Karpas-422 (cell line): ENCODE measurements at regions not wholly inside any gene's neighbourhood (a gene's known extent, or its start where the extent isn't known, plus 50 kb on each side); places are given as distances from the start of the nearest gene placed in this dataset.

Experiments
- DNase-seq: peaks from one replicate; pipeline ENCODE4 v3.0.0-alpha.2; 2015
- H2AFZ ChIP-seq: fragments of 200-600 bp; sonication (generic); 2 replicates; pipeline ENCODE4 v1.6.1; 2014; ENCODE audit warnings: antibody characterized with exemption, low read length, mixed read lengths
- H3K27ac ChIP-seq: fragments of 200-600 bp; sonication (generic); 2 replicates; pipeline ENCODE4 v1.5.1; 2014; ENCODE audit warnings: mild to moderate bottlenecking, low read length, moderate library complexity
- H3K27me3 ChIP-seq: fragments of 200-600 bp; sonication (generic); 2 replicates; pipeline ENCODE4 v1.6.1; 2014; ENCODE audit warnings: low read length, mixed read lengths
- H3K36me3 ChIP-seq: fragments of 200-600 bp; sonication (generic); 2 replicates; pipeline ENCODE4 v1.6.1; 2014; ENCODE audit warnings: low read length, mixed read lengths; ENCODE audit not compliant: insufficient read depth
- H3K4me1 ChIP-seq: fragments of 200-600 bp; sonication (generic); 2 replicates; pipeline ENCODE4 v1.6.1; 2014; ENCODE audit warnings: mild to moderate bottlenecking, low read length, mixed read lengths
- H3K4me2 ChIP-seq: fragments of 200-600 bp; sonication (generic); 2 replicates; pipeline ENCODE4 v1.6.1; 2014; ENCODE audit warnings: low read length, low read depth, mild to moderate bottlenecking; ENCODE audit not compliant: poor library complexity, severe bottlenecking
- H3K4me3 ChIP-seq: fragments of 200-600 bp; sonication (generic); 2 replicates; pipeline ENCODE4 v1.5.1; 2014; ENCODE audit warnings: mild to moderate bottlenecking, antibody characterized with exemption, low read length, mixed read lengths
- H3K79me2 ChIP-seq: fragments of 200-600 bp; sonication (generic); 2 replicates; pipeline ENCODE4 v1.6.1; 2014; ENCODE audit warnings: mild to moderate bottlenecking, low read length, mixed read lengths
- H3K9ac ChIP-seq: fragments of 200-600 bp; sonication (generic); 2 replicates; pipeline ENCODE4 v1.6.0; 2014; ENCODE audit warnings: low read length
- H3K9me2 ChIP-seq: fragments of 200-600 bp; sonication (generic), shearing (Covaris generic); replicated peaks from 2 replicates; pipeline ENCODE4 v1.6.0; 2014; ENCODE audit warnings: mild to moderate bottlenecking, low read length, moderate library complexity; ENCODE audit not compliant: insufficient read depth
- H3K9me3 ChIP-seq: fragments of 300-700, 200-600 bp; sonication (generic); 2 replicates; pipeline ENCODE4 v1.6.1; 2014; ENCODE audit warnings: low read length, mixed read lengths
- H4K20me1 ChIP-seq: fragments of 200-600 bp; sonication (generic); 2 replicates; pipeline ENCODE4 v1.6.1; 2014; ENCODE audit warnings: mild to moderate bottlenecking, antibody characterized with exemption, low read length, low read depth; ENCODE audit not compliant: insufficient read depth

GRCh38 chr3:5787861-5788488 lies 600.5 kb downstream of the EDEM1 start:
- H3K27me3 ChIP-seq, result no peaks in the 10 kb centered on the region
- no peaks in the 10 kb centered on the region for H4K20me1 ChIP-seq
- H3K9me3 ChIP-seq, result no peaks in the 10 kb centered on the region
- H3K79me2 ChIP-seq, result no peaks in the 10 kb centered on the region
- DNase-seq, result no peak
- no peak overlapping the region for H2AFZ ChIP-seq
- no peak overlapping the region for H3K4me2 ChIP-seq
- H3K9me2 ChIP-seq, result no peaks in the 10 kb centered on the region
- H3K36me3 ChIP-seq, result no peaks in the 10 kb centered on the region
- no peak overlapping the region for H3K27ac ChIP-seq
- H3K9ac ChIP-seq, result no peak overlapping the region
- no peaks in the 10 kb centered on the region for H3K4me1 ChIP-seq
- no peak overlapping the region for H3K4me3 ChIP-seq

GRCh38 chr3:5788496-5788895 lies 601.0 kb downstream of the EDEM1 start:
- H3K9me3 ChIP-seq, result no peaks in the 10 kb centered on the region
- no peak overlapping the region for H3K9ac ChIP-seq
- no peaks in the 10 kb centered on the region for H4K20me1 ChIP-seq
- no peaks in the 10 kb centered on the region for H3K79me2 ChIP-seq
- no peak for DNase-seq
- no peak overlapping the region for H3K4me2 ChIP-seq
- H3K27ac ChIP-seq, result no peak overlapping the region
- H2AFZ ChIP-seq, result no peak overlapping the region
- H3K9me2 ChIP-seq, result no peaks in the 10 kb centered on the region
- no peaks in the 10 kb centered on the region for H3K4me1 ChIP-seq
- no peak overlapping the region for H3K4me3 ChIP-seq
- no peaks in the 10 kb centered on the region for H3K36me3 ChIP-seq
- H3K27me3 ChIP-seq, result no peaks in the 10 kb centered on the region

DNA sequence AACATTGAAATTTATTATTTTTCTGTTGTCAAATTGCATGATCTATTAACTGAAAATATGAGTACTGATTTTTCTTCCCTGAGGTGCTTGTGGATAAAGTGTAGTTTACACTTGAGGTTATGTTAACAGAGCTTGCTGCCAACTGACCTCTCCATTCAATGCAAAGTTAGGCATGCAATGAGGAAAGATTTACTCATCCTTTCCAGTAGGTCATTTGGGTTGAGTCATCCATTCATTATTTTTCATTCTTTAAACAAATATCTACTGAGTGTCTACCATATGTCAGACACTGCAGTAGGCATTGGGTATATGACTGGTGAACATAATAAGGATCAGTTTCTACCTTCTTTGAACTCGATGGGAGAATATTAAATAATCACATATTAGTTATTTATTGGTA lies 604.1 kb downstream of the EDEM1 start:
- H4K20me1 ChIP-seq, result no peaks in the 10 kb centered on the region
- H3K4me3 ChIP-seq, result no peak overlapping the region
- no peaks in the 10 kb centered on the region for H3K9me3 ChIP-seq
- no peaks in the 10 kb centered on the region for H3K9me2 ChIP-seq
- H3K36me3 ChIP-seq, result no peaks in the 10 kb centered on the region
- no peak overlapping the region for H2AFZ ChIP-seq
- no peaks in the 10 kb centered on the region for H3K27me3 ChIP-seq
- no peaks in the 10 kb centered on the region for H3K79me2 ChIP-seq
- H3K27ac ChIP-seq, result no peak overlapping the region
- no peaks in the 10 kb centered on the region for H3K4me1 ChIP-seq
- no peak overlapping the region for H3K4me2 ChIP-seq
- no peak for DNase-seq
- no peak overlapping the region for H3K9ac ChIP-seq

DNA sequence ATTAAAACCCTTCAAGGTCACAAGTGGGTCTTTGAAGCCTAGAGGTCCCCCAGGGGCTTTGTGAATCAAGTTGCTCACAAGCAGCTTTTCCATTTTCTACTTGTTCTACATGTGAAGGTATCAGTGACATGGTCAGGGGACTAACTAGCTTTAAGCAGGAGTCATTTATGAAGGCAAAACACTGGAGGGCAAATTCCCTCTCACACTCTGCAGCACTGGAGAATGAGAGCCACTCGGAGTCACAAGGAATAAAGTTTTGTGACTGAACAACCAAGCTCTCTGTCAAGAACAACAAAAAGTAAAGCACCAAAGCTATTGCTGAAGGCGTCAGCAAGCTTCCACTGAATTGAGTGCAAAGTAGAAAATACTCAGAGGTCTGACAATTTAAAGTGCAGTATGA lies 609.0 kb downstream of the EDEM1 start:
- no peak overlapping the region for H2AFZ ChIP-seq
- no peaks in the 10 kb centered on the region for H3K79me2 ChIP-seq
- no peak overlapping the region for H3K4me3 ChIP-seq
- H4K20me1 ChIP-seq, result no peaks in the 10 kb centered on the region
- H3K36me3 ChIP-seq, result no peaks in the 10 kb centered on the region
- H3K9me3 ChIP-seq, result no peaks in the 10 kb centered on the region
- H3K4me2 ChIP-seq, result no peak overlapping the region
- H3K9ac ChIP-seq, result no peak overlapping the region
- no peak overlapping the region for H3K27ac ChIP-seq
- H3K27me3 ChIP-seq, result no peaks in the 10 kb centered on the region
- DNase-seq, result no peak
- no peaks in the 10 kb centered on the region for H3K4me1 ChIP-seq
- H3K9me2 ChIP-seq, result no peaks in the 10 kb centered on the region

DNA sequence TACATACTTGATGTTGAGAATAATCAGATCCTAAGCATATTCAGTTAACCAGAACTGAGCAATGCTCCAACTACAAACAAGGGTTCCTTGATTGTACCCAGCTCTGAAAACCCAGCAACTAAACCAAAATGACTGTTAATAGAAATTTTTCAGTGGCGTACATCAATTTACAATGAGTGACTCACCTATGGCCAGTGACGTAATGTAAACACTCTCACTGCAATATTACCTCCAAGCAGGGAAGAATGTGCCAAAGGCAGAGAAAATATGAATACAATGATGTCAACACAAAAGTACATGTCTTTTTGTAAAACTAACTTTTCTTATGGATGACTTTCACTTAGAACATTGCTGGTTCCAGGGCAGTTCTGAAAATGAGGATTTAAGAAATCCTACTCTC lies 611.3 kb downstream of the EDEM1 start:
- H3K9me3 ChIP-seq, result no peaks in the 10 kb centered on the region
- no peaks in the 10 kb centered on the region for H3K36me3 ChIP-seq
- DNase-seq, result no peak
- H3K4me1 ChIP-seq, result no peaks in the 10 kb centered on the region
- H3K27me3 ChIP-seq, result no peaks in the 10 kb centered on the region
- H4K20me1 ChIP-seq, result no peaks in the 10 kb centered on the region
- no peaks in the 10 kb centered on the region for H3K79me2 ChIP-seq
- no peak overlapping the region for H3K4me2 ChIP-seq
- H2AFZ ChIP-seq, result no peak overlapping the region
- no peaks in the 10 kb centered on the region for H3K9me2 ChIP-seq
- no peak overlapping the region for H3K9ac ChIP-seq
- H3K4me3 ChIP-seq, result no peak overlapping the region
- H3K27ac ChIP-seq, result no peak overlapping the region

- Histone ChIP-seq H2AFZ (no peak overlapping the region), H3K4me1 (no peaks in the 10 kb centered on the region), H4K20me1 (no peaks in the 10 kb centered on the region), H3K79me2 (no peaks in the 10 kb centered on the region), H3K9me3 (no peaks in the 10 kb centered on the region), H3K9ac (no peak overlapping the region), H3K36me3 (no peaks in the 10 kb centered on the region), H3K27me3 (no peaks in the 10 kb centered on the region), H3K9me2 (no peaks in the 10 kb centered on the region), H3K4me3 (no peak overlapping the region), H3K4me2 (no peak overlapping the region), H3K27ac (no peak overlapping the region)
- DNase-seq, result no peak
Measured at GRCh38 chr3:5799398-5799797, 611.9 kb downstream of the EDEM1 start.

DNA sequence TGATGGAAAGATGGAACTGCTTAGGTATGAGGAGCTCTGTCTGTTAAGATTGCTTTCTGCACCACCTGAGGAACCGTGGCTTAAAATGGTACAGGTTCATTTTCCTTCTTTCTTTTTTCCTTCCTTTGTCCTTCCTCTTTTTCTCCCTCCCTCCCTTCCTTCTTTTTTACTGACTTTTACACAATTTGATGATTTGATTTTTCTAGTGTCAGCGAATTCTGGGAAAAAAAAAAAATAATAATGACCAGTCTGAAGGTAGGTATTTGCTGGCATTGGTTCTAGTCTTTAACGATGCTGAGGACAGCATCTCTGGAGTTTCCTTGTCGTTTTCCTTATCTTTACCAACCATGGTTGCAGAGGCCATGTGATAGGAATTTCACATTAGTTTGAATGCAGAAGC lies 613.5 kb downstream of the EDEM1 start:
- DNase-seq, result no peak
- no peaks in the 10 kb centered on the region for H3K27me3 ChIP-seq

GRCh38 chr3:5806192-5806591 lies 618.7 kb downstream of the EDEM1 start:
- peak; percentile 64 for DNase-seq
- Histone ChIP-seq H3K9me3 (no peaks in the 10 kb centered on the region), H3K27me3 (no peaks in the 10 kb centered on the region), H3K36me3 (no peaks in the 10 kb centered on the region), H3K27ac (no peak overlapping the region), H3K4me2 (no peak overlapping the region), H3K4me3 (no peak overlapping the region), H4K20me1 (no peaks in the 10 kb centered on the region), H3K9me2 (no peaks in the 10 kb centered on the region), H3K79me2 (no peaks in the 10 kb centered on the region), H3K9ac (no peak overlapping the region), H2AFZ (no peak overlapping the region), H3K4me1 (no peaks in the 10 kb centered on the region)

More for the DNA sequence above, 613.5 kb downstream of the EDEM1 start:
- Histone ChIP-seq H2AFZ (no peak overlapping the region), H3K9ac (no peak overlapping the region), H3K4me1 (no peaks in the 10 kb centered on the region), H3K9me3 (no peaks in the 10 kb centered on the region), H3K9me2 (no peaks in the 10 kb centered on the region), H3K4me3 (no peak overlapping the region), H4K20me1 (no peaks in the 10 kb centered on the region), H3K27ac (no peak overlapping the region), H3K36me3 (no peaks in the 10 kb centered on the region), H3K4me2 (no peak overlapping the region), H3K79me2 (no peaks in the 10 kb centered on the region)
